Endodermal cell (in vitro differentiated cells): ENCODE measurements at regions not wholly inside any gene's neighbourhood (a gene's known extent, or its start where the extent isn't known, plus 50 kb on each side); places are given as distances from the start of the nearest gene placed in this dataset.

Experiments
- DNase-seq: peaks from one replicate; pipeline ENCODE4 v3.0.0-alpha.2; 2017
- H3K27ac ChIP-seq: 2 replicates; pipeline ENCODE4 v1.5.1; 2013; ENCODE audit warnings: mild to moderate bottlenecking, low read depth, low read length, moderate library complexity
- H3K27me3 ChIP-seq: 2 replicates; pipeline ENCODE4 v1.6.1; 2013; ENCODE audit warnings: mild to moderate bottlenecking, low read length, moderate library complexity; ENCODE audit not compliant: insufficient read depth, control insufficient read depth, poor library complexity, severe bottlenecking
- H3K36me3 ChIP-seq: 2 replicates; pipeline ENCODE4 v1.7.0; 2013; ENCODE audit warnings: mild to moderate bottlenecking, low read length, moderate library complexity; ENCODE audit not compliant: control insufficient read depth, insufficient read depth
- H3K4me1 ChIP-seq: one replicate; pipeline ENCODE4 v1.7.0; 2013; ENCODE audit warnings: low read length; ENCODE audit not compliant: control insufficient read depth, insufficient read depth
- H3K4me3 ChIP-seq: 2 replicates; pipeline ENCODE4 v1.5.1; 2013; ENCODE audit warnings: mild to moderate bottlenecking, low read length, moderate library complexity
- H3K9ac ChIP-seq: 2 replicates; pipeline ENCODE4 v1.6.1; 2013; ENCODE audit warnings: mild to moderate bottlenecking, low read length, moderate library complexity; ENCODE audit not compliant: poor library complexity, severe bottlenecking; ENCODE audit errors: extremely low read depth
- H3K9me3 ChIP-seq: 2 replicates; pipeline ENCODE4 v1.6.1; 2013; ENCODE audit warnings: mild to moderate bottlenecking, low read length, moderate library complexity; ENCODE audit not compliant: control insufficient read depth
- H3K27ac Mint-ChIP-seq: 2 replicates; pipeline ENCODE4 v1.8.0; 2020; ENCODE audit warnings: mixed read lengths
- H3K27me3 Mint-ChIP-seq: 2 replicates; pipeline ENCODE4 v1.8.0; 2021; ENCODE audit warnings: mild to moderate bottlenecking, mixed read lengths; ENCODE audit not compliant: insufficient read depth
- H3K36me3 Mint-ChIP-seq: 2 replicates; pipeline ENCODE4 v1.8.0; 2020; ENCODE audit warnings: low read depth, mixed read lengths
- H3K4me1 Mint-ChIP-seq: 2 replicates; pipeline ENCODE4 v1.8.0; 2020; ENCODE audit warnings: mixed read lengths
- H3K4me3 Mint-ChIP-seq: 2 replicates; pipeline ENCODE4 v1.8.0; 2020; ENCODE audit warnings: mild to moderate bottlenecking, moderate library complexity, mixed read lengths
- H3K9me3 Mint-ChIP-seq: 2 replicates; pipeline ENCODE4 v1.8.0; 2020; ENCODE audit warnings: mild to moderate bottlenecking, mixed read lengths
- CTCF ChIP-seq: fragments of 200-600 bp; sonication (generic); conservative IDR thresholded peaks from 2 replicates; pipeline ENCODE4 v1.5.0; 2021; ENCODE audit warnings: antibody characterized with exemption, mild to moderate bottlenecking
- WGBS, 2 experiments: methylation state at CpG; one replicate each; pipeline versions ENCODE4 v1.1.5 to v1.1.7; 2013; ENCODE audit warnings: missing lambda C conversion rate in 2 of 2, mixed read lengths in 1 of 2; ENCODE audit not compliant: insufficient coverage in 1 of 2, insufficient read length in 1 of 2; 5-methylcytosine and 5-hydroxymethylcytosine counted together

DNA sequence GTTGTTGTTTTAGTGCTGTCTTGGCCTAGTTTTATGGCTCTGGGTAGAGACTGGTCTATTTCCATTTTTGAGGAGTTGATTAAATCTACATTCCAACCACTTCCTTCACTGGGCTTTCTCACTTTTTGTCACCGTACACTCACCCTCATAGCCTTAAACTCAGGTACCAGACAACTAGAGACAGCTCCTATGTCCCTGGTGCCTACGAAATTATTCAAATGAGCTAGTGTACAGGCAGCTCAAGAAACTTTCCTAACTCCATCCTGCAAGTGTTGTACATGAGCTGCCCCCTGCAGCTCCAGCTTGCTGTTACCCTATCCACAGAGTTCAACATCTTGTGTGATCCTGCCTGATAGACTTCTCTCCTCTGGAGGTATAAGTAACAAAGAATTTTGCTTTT is 704.8 kb upstream of the RGS18 start:
- Histone ChIP-seq H3K27me3 (no peaks in the 10 kb centered on the region), H3K9me3 (peaks cover 4% of the 10 kb centered on the region), H3K36me3 (no peaks in the 10 kb centered on the region), H3K4me3 (no peak overlapping the region), H3K9ac (no peak overlapping the region), H3K4me1 (no peaks in the 10 kb centered on the region), H3K27ac (no peak overlapping the region)
- Mint-ChIP-seq H3K4me3 (no peak overlapping the region), H3K27me3 (no peaks in the 10 kb centered on the region), H3K27ac (no peak overlapping the region), H3K4me1 (no peaks in the 10 kb centered on the region), H3K9me3 (peaks cover 7% of the 10 kb centered on the region), H3K36me3 (no peaks in the 10 kb centered on the region)
- TF ChIP-seq CTCF: no peak
- DNase-seq: no peak
- 85% methylated on average over 2 of the region's 2 CpGs; no CpG with 5 or more reads in 1 of the 2 experiments for WGBS, 2 experiments

DNA sequence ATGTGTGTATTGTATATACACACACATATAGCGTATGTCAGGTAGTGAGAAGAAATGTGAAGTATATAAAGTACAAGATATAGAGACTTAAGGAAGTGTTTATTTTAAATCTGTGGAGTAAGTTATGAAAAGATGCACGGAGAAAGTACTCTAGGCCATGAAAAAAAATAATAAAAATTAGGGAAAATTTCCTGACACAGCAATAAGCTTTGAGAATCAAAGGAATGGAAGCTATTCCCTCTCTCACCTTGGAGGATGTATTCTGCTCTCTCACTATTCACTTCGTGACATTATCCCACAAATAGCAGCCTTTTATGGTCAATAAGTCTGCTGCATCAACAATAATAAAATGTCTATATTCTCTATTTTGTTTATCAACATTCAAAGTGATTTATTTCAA is 700.4 kb upstream of the RGS18 start:
- H3K27ac ChIP-seq: no peak overlapping the region
- 83 to 86% methylated on average over 2 to 3 of the region's 3 CpGs for WGBS, 2 experiments
- H3K27me3 ChIP-seq: no peaks in the 10 kb centered on the region
- no peaks in the 10 kb centered on the region for H3K36me3 ChIP-seq
- no peaks in the 10 kb centered on the region for H3K4me1 Mint-ChIP-seq
- no peaks in the 10 kb centered on the region for H3K4me1 ChIP-seq
- DNase-seq: no peak
- H3K27ac Mint-ChIP-seq: no peak overlapping the region
- H3K36me3 Mint-ChIP-seq: no peaks in the 10 kb centered on the region
- no peaks in the 10 kb centered on the region for H3K9me3 Mint-ChIP-seq
- H3K4me3 Mint-ChIP-seq: no peak overlapping the region
- TF ChIP-seq CTCF: no peak
- no peak overlapping the region for H3K4me3 ChIP-seq
- no peak overlapping the region for H3K9ac ChIP-seq
- no peaks in the 10 kb centered on the region for H3K9me3 ChIP-seq
- H3K27me3 Mint-ChIP-seq: no peaks in the 10 kb centered on the region

DNA sequence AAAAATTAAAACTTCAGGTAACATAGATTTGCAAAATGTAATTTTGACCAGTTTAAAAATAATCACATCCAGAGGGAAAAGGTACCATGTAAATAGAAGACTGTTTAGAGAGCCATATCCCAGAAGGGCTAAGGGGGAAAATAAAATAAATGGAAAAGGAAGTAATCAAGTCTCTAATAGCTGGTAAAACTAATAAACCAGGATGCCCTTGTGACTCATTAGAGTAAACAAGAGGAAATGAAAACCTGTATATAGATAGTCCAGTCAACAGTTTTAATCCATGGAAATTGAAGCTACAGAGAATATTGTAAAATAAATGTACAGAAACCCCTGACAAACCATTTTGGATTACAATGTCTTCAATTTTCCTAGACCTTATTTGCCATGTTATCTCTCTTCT is 698.0 kb upstream of the RGS18 start:
- H3K36me3 ChIP-seq: no peaks in the 10 kb centered on the region
- Mint-ChIP-seq H3K27me3 (no peaks in the 10 kb centered on the region), H3K27ac (no peak overlapping the region), H3K4me3 (no peak overlapping the region), H3K36me3 (no peaks in the 10 kb centered on the region), H3K4me1 (no peaks in the 10 kb centered on the region), H3K9me3 (peaks cover 4% of the 10 kb centered on the region)
- H3K27ac ChIP-seq: no peak overlapping the region
- H3K9ac ChIP-seq: no peak overlapping the region
- no peak overlapping the region for H3K4me3 ChIP-seq
- H3K4me1 ChIP-seq: no peaks in the 10 kb centered on the region
- no peak for TF ChIP-seq CTCF
- H3K27me3 ChIP-seq: no peaks in the 10 kb centered on the region
- DNase-seq: no peak
- H3K9me3 ChIP-seq: peaks cover 6% of the 10 kb centered on the region
